GM18498 (cell line): ENCODE measurements at regions not wholly inside any gene's neighbourhood (a gene's known extent, or its start where the extent isn't known, plus 50 kb on each side); places are given as distances from the start of the nearest gene placed in this dataset.

Experiments
- ATAC-seq: cut with Tn5 transposase; IDR thresholded peaks from one replicate; pipeline ENCODE4 v1.9.1; 2021; ENCODE audit warnings: mild to moderate bottlenecking, moderate library complexity; ENCODE audit not compliant: unreplicated experiment

DNA sequence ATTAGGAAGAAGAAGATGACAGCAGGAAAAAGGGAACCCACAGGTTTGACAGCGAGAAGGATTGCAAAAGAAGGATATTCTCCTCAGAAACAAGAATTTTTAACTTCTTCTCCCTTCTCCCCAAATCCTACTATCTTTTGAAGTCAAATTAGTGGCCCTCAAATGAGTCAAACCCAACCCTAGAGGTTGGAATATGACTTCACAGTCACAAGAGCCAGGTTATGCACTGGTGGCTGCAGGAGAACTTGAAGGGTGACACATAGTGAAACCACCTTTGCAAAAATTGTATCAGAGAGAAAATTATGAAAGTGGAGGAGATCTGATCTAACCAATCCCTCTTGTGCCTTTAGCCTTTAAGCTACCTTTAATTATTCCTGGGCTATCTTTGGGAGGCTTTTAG lies 386.2 kb upstream of the CCDC196 start:
- peak; percentile 79 for ATAC-seq

- no peak for ATAC-seq
Measured at GRCh38 chr14:66101662-66102061, 384.5 kb upstream of the CCDC196 start.

DNA sequence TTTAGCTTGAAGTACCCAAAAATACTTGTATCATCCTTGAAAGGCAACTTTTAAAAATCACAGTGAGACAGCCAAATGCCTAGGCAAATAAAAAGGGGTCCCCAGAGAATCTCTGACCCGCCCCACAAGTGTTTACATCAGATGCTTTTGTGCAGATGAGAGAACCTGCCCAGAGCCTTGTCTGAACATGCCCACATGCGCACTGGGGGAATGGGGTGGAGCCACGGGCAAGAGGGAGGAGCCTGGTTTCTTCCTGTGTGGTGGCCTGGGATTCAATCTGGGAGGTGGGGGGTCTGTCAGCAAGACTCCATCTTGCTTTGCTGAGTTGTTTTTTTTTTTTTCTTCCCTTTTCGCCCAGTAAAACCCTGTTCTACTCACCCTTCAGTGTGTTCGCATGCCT lies 381.7 kb upstream of the CCDC196 start:
- no peak for ATAC-seq

DNA sequence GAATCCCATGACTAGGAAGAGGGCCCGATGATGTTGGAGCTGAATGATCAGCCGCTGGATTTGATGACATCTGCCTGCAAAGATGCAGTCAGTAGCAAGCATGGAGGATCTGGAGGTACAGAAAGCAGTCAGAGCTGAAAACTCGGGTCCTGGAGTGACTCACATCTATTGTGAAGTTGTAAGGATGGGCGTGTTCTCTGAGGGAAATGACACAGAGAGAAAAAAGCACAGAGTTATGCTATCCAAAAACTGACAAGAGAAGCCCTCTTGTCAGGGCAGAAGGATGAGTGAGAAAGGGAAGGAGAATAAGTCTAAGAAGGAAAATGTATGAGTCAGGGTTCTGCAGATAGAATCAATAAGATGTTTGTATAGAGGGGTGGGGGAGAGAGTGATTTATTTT lies 380.4 kb upstream of the CCDC196 start:
- ATAC-seq = no peak

- no peak for ATAC-seq
Measured at GRCh38 chr14:66109426-66109825, 376.7 kb upstream of the CCDC196 start.

- ATAC-seq = no peak
Measured at GRCh38 chr14:66111891-66112290, 374.3 kb upstream of the CCDC196 start.

- no peak for ATAC-seq
Measured at GRCh38 chr14:66114071-66114470, 372.1 kb upstream of the CCDC196 start.

DNA sequence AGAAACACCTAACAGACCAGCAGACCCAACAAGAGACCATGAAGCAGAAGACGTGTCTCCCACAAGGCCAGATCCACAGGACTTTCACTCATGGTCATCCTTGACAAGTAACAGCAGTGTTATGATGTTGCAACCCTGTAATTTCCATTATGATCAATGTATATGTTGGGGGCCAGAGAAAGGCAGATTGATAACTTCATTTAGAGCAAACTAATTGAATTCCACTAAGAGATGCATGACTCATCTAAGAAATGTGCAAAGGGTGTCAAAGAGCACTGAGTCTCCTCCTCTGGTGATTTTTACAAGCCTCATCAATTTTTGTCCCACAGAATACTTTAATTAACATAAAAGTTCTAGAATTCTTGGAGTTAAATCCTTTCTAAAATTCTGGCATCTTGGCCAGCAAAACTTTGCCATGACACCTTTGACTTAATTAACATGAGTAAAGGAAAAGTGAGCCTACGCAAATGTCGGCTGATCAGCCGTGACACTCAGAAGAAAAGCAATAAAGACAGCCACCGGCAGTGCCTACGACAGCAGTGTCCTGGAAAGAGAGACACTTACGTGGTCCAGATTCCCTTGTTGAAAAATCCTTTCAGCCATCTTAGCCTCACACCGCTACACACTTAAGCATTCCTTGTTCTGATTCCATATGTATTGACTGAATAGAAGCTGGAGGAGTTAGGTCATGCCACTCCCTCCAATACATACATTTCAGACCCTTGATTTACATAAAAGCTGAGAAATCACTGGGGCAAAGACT lies 370.2 kb upstream of the CCDC196 start:
- no peak for ATAC-seq

GRCh38 chr14:66116732-66117131 lies 369.4 kb upstream of the CCDC196 start:
- no peak for ATAC-seq

GRCh38 chr14:66117600-66117999 lies 368.6 kb upstream of the CCDC196 start:
- ATAC-seq = no peak

DNA sequence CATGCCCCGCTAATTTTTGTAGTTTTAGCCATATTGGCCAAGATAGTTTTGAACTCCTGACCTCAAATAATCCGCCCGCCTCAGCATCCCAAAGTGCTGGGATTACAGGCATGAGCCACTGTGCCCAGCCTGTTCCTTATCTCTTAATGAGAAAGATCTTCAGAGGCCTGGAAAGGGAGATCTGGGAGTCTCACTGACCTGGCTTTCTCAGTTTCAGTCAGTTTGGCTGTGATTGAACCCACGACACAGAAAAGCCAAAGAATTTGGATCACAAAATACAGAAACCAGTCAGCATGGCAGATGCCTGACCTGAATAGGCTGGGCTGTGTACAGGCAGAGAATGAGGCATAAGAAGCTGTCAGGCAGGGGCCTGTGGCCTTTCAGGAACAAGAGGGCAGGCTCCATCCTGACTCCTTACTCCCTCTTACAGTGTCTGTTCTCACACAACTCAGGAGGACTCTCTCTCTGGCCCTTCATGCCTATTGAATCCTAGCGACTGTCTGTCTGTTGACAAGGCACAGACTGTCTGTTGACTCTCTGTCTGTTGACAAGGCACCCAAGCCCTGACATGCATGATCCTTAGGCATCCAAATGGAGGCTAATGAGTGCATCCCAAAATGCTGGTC lies 366.5 kb upstream of the CCDC196 start:
- ATAC-seq = no peak

DNA sequence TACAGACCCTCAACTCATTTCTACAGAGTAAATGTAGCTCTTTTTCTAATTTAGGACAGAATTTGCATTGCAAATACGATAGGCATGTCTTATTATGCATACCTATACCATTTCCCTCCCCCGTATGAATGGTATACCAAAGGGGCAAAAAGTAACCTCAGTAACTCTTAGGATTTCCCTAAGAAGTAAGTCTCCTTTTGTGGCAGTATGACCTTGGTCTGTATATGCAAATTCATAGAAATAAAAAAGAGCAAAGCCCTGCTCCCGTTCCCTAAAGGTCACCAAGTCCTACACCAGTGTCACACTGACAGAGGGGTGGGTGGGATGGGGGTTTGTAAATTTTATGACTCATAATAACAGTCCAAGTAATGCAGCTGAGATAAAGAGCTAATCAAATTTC lies 365.8 kb upstream of the CCDC196 start:
- no peak for ATAC-seq

DNA sequence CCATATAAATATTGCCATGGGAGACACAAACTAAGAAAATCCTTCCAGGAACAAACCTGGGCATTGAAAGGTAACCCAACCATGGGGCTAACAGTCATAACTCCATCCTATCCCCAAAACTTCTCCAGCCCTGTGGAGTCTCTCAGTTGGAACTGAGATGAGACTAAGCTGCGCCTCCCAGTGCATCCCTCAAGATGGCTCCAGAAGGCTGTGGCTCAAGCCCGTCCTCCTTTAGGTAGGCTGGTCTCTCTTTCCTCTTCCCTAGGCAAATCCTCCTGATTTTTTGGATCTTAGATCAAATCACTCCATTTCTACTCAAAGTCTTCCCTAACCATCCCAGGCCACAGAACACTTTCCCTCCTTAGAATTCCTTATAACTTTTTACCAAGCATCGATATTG lies 364.3 kb upstream of the CCDC196 start:
- no peak for ATAC-seq

DNA sequence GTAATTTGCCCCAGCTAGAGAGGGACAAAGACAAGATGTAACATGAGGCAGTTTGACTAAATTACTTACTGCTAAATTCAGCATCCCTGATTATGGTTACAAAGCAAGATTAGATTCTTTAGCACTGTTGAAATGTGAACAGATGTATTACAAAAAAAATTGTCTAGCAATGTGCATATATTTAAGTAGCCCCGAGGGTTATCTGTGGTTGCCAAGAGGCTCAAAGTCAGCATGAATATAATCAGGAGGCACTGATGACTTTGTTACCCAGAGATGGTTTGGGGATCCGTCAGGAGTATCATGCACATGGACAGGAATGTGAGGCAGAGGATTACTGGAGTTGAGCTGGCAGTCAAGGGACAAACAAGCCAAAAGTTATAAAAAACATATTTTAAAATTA lies 356.9 kb upstream of the CCDC196 start:
- ATAC-seq = no peak

DNA sequence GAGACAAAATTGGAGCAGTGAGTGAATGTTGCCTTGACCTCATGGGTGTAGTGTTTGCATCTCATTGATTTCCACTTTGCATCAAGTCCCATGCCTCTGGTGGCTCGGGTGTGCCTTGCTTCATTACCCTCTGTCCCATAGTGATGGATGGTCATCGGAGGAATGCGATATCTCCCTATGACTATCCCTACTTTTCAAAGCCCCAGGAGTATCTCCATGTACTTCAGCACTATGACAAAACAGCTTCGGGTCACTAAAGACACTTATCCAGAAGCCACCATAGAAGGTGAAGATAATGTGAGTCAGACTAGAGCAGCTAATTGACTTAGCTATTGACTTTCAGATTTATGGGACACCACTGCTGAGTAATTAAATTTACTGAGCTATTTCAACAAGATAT lies 355.1 kb upstream of the CCDC196 start:
- ATAC-seq = no peak

GRCh38 chr14:66133666-66134065 lies 352.5 kb upstream of the CCDC196 start:
- no peak for ATAC-seq

GRCh38 chr14:66135831-66136230 lies 350.3 kb upstream of the CCDC196 start:
- ATAC-seq = no peak

- no peak for ATAC-seq
Measured at GRCh38 chr14:66137081-66137480, 349.1 kb upstream of the CCDC196 start.

- ATAC-seq = no peak
Measured at GRCh38 chr14:66139432-66139831, 346.7 kb upstream of the CCDC196 start.

DNA sequence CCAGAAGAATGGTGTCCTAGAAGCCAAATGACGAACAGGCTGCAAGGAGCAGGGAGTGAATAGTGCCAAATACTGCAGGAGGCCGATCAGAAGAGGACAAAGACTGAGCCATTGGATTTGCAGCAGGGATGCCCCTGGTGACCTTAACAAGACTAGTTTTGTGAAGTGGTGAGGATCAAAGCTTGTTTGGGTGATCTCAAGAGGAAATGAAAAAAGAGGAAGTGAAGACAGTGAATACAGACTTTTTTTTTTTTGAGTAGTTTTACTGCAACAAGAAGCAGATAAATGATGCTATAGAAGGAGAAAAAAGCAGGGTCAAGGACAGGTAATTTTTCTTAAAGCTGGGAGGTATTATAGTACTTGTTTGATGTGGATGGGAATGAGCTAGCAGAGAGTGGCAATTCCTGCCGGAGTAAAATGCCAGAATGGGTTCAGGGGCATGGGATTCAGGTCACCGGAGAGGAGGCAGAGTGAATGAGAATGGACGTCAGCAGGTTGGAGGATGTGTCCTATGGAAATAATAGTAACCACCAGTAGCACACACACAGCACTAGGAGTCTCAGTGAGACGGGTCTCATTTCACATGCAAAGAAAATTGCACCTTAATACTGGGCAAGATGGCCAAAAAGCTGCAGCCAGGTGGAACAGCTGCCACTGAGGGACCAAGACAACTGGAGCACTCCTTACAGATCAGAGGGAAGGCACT lies 345.8 kb upstream of the CCDC196 start:
- peak; percentile 91 for ATAC-seq

GRCh38 chr14:66140963-66141362 lies 345.2 kb upstream of the CCDC196 start:
- ATAC-seq = no peak

DNA sequence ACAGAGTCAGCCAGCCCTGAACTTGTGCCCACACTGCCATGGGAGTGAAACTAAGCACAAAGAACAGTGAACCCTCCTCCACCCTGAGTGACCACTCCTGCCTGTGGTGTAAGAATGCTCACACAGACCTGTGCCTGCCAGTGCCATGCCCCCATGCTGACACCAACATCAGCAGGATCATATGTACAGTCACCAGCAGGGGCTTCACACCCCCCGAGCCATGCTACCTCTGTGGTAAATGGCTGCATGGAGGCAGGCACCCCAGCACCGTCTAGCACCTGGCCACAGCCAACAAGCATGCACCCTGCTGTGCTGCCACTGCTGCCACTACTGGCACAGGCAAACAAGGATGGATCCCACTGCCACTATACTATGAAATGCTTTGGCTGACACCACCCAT lies 344.4 kb upstream of the CCDC196 start:
- ATAC-seq = no peak
